Smooth muscle cell (in vitro differentiated cells): ENCODE measurements at regions not wholly inside any gene's neighbourhood (a gene's known extent, or its start where the extent isn't known, plus 50 kb on each side); places are given as distances from the start of the nearest gene placed in this dataset.

ENCODE experiments used
- DNase-seq: peaks from one replicate; lab custom pipeline; 2025; ENCODE audit not compliant: unreplicated experiment; lab: John Stamatoyannopoulos, UW
- H2AFZ ChIP-seq: fragments of 200-600 bp; sonication (generic); 2 replicates; pipeline ENCODE4 v1.6.0; 2016; ENCODE audit warnings: antibody characterized with exemption, low read depth, mild to moderate bottlenecking
- H3F3A ChIP-seq: fragments of 200-600 bp; sonication (generic); 2 replicates; pipeline ENCODE4 v1.6.0; 2017; ENCODE audit warnings: antibody characterized with exemption, low read depth
- H3K27ac ChIP-seq: fragments of 200-600 bp; sonication (generic); 2 replicates; pipeline ENCODE4 v1.5.1; 2016; ENCODE audit warnings: low read depth, mild to moderate bottlenecking
- H3K27me3 ChIP-seq: fragments of 200-600 bp; sonication (generic); 2 replicates; pipeline ENCODE4 v1.6.1; 2016; ENCODE audit warnings: low read depth, mild to moderate bottlenecking
- H3K36me3 ChIP-seq: fragments of 200-600 bp; sonication (generic); 2 replicates; pipeline ENCODE4 v1.5.1; 2016; ENCODE audit warnings: low read depth
- H3K4me1 ChIP-seq: fragments of 200-600 bp; sonication (generic); 2 replicates; pipeline ENCODE4 v1.5.1; 2016; ENCODE audit warnings: low read depth
- H3K4me2 ChIP-seq: fragments of 200-600 bp; sonication (generic); 2 replicates; pipeline ENCODE4 v1.6.0; 2016; ENCODE audit warnings: mild to moderate bottlenecking
- H3K4me3 ChIP-seq: fragments of 200-600 bp; sonication (generic); 2 replicates; pipeline ENCODE4 v1.5.1; 2016; ENCODE audit warnings: mild to moderate bottlenecking
- H3K79me2 ChIP-seq: fragments of 200-600 bp; sonication (generic); 2 replicates; pipeline ENCODE4 v1.6.0; 2016; ENCODE audit warnings: low read depth, mild to moderate bottlenecking
- H3K9ac ChIP-seq: fragments of 200-600 bp; sonication (generic); 2 replicates; pipeline ENCODE4 v1.6.0; 2016; ENCODE audit warnings: low read depth
- H3K9me3 ChIP-seq: fragments of 200-600 bp; sonication (generic); replicated peaks from 2 replicates; pipeline ENCODE4 v1.5.1; 2016; ENCODE audit warnings: low read depth
- H4K20me1 ChIP-seq: fragments of 200-600 bp; sonication (generic); 2 replicates; pipeline ENCODE4 v1.6.0; 2016; ENCODE audit warnings: low read depth
- CTCF ChIP-seq: fragments of 200-600 bp; sonication (generic); IDR thresholded peaks from 2 replicates; pipeline ENCODE4 v1.5.1; 2017; ENCODE audit warnings: borderline replicate concordance, mild to moderate bottlenecking, antibody characterized with exemption; ENCODE audit not compliant: insufficient read depth, poor library complexity, severe bottlenecking
- WGBS: methylation state at CpG from one replicate; pipeline ENCODE4 v1.1.7; 2016; ENCODE audit warnings: low lambda C conversion rate; 5-methylcytosine and 5-hydroxymethylcytosine counted together

- WGBS, result 80% methylated on average over 1 of the region's 1 CpG
- no peak for DNase-seq
- H3K27me3 ChIP-seq, result no peaks in the 10 kb centered on the region
- no peak overlapping the region for H2AFZ ChIP-seq
- H4K20me1 ChIP-seq, result no peaks in the 10 kb centered on the region
- H3K36me3 ChIP-seq, result no peaks in the 10 kb centered on the region
- no peak overlapping the region for H3K9ac ChIP-seq
- H3K4me3 ChIP-seq, result no peak overlapping the region
- H3F3A ChIP-seq, result no peaks in the 10 kb centered on the region
- H3K4me2 ChIP-seq, result no peak overlapping the region
- no peak overlapping the region for H3K27ac ChIP-seq
- no peak for TF ChIP-seq CTCF
- no peaks in the 10 kb centered on the region for H3K79me2 ChIP-seq
- no peaks in the 10 kb centered on the region for H3K4me1 ChIP-seq
- H3K9me3 ChIP-seq, result no peaks in the 10 kb centered on the region
Measured at GRCh38 chr9:71627537-71627936, 140.8 kb downstream of the CEMIP2 start.

- no peak for DNase-seq
- TF ChIP-seq CTCF, result no peak
- Histone ChIP-seq H3K9ac (no peak overlapping the region), H3K36me3 (no peaks in the 10 kb centered on the region), H3K9me3 (no peaks in the 10 kb centered on the region), H3K79me2 (no peaks in the 10 kb centered on the region), H3K27ac (no peak overlapping the region), H3K4me1 (no peaks in the 10 kb centered on the region), H3K4me3 (no peak overlapping the region), H3K4me2 (no peak overlapping the region), H3K27me3 (no peaks in the 10 kb centered on the region), H4K20me1 (no peaks in the 10 kb centered on the region), H3F3A (no peaks in the 10 kb centered on the region), H2AFZ (no peak overlapping the region)
- 93% methylated on average over 1 of the region's 1 CpG for WGBS
Measured at GRCh38 chr9:71626395-71626794, 141.9 kb downstream of the CEMIP2 start.

GRCh38 chr9:71624728-71625127, 143.6 kb downstream of the CEMIP2 start:
- Histone ChIP-seq H3K9me3 (no peaks in the 10 kb centered on the region), H3K4me1 (no peaks in the 10 kb centered on the region), H3K27ac (no peak overlapping the region), H3K9ac (no peak overlapping the region), H3K4me3 (no peak overlapping the region), H3K79me2 (no peaks in the 10 kb centered on the region), H3K27me3 (no peaks in the 10 kb centered on the region), H4K20me1 (no peaks in the 10 kb centered on the region), H3K4me2 (no peak overlapping the region), H3K36me3 (no peaks in the 10 kb centered on the region), H3F3A (no peaks in the 10 kb centered on the region), H2AFZ (no peak overlapping the region)
- DNase-seq, result no peak
- WGBS, result 94% methylated on average over 3 of the region's 3 CpGs
- no peak for TF ChIP-seq CTCF

- TF ChIP-seq CTCF, result no peak
- no peak for DNase-seq
- Histone ChIP-seq H2AFZ (no peak overlapping the region), H4K20me1 (no peaks in the 10 kb centered on the region), H3K4me3 (no peak overlapping the region), H3K27ac (no peak overlapping the region), H3K27me3 (no peaks in the 10 kb centered on the region), H3K4me2 (no peak overlapping the region), H3K79me2 (no peaks in the 10 kb centered on the region), H3K9ac (no peak overlapping the region), H3K9me3 (no peaks in the 10 kb centered on the region), H3K4me1 (no peaks in the 10 kb centered on the region), H3K36me3 (no peaks in the 10 kb centered on the region), H3F3A (no peaks in the 10 kb centered on the region)
- WGBS, result 100% methylated on average over 1 of the region's 1 CpG
Measured at GRCh38 chr9:71620746-71621145, 147.6 kb downstream of the CEMIP2 start.
